K562 (cell line): ENCODE measurements at regions not wholly inside any gene's neighbourhood (a gene's known extent, or its start where the extent isn't known, plus 50 kb on each side); places are given as distances from the start of the nearest gene placed in this dataset.

Experiments used
- ATAC-seq: fragments of 200-7000 bp; cut with Tn5 transposase; 3 replicates; pipeline ENCODE4 v1.9.1; 2020; ENCODE audit warnings: moderate library complexity
- BruUV-seq: library from RNA; stranded (reverse); fragments of 400-500 nt; replicated peaks from 2 replicates; lab custom pipeline; 2021; lab: Mats Ljungman, UMichigan
- CTCF ChIA-PET: fragments of 300-600 bp; formaldehyde crosslinking; extraction: SDS; loops from one replicate; lab custom pipeline; 2021; ENCODE audit warnings: low intra/inter-chr PET ratio; lab: Yijun Ruan, JAX
- POLR2A ChIA-PET: fragments of 300-600, 350-650 bp; sonication (Branson Sonifier 250); formaldehyde crosslinking; extraction: SDS; loops from one replicate; lab custom pipeline; 2021; ENCODE audit warnings: antibody characterized with exemption, inconsistent platforms; lab: Yijun Ruan, JAX
- DNase-seq, 4 experiments: peaks; one replicate each; pipeline versions ENCODE4 v3.0.0 to v3.0.0-alpha.2; 2011 to 2018; ENCODE audit warnings: low spot score in 3 of 4, mixed read lengths in 3 of 4; ENCODE audit errors: extremely low read depth in 1 of 4
- FAIRE-seq: peaks from 2 replicates; lab custom pipeline; 2011; peaks lifted over from hg19 to GRCh38; lab: Jason Lieb, UNC
- H2AFZ ChIP-seq: 2 replicates; pipeline ENCODE4 v1.6.0; 2011; ENCODE audit warnings: low read depth, low read length, control low read depth, inconsistent platforms
- H3K27ac ChIP-seq: fragments of 200-600 bp; 3 replicates; pipeline ENCODE4 v1.8.0; 2011; ENCODE audit warnings: low read depth, mild to moderate bottlenecking, control low read depth, inconsistent platforms, low read length, moderate library complexity, mixed read lengths; ENCODE audit errors: extremely low read depth
- H3K27me3 ChIP-seq, 2 experiments: fragments of 300-600 bp in 1 of 2; 2 replicates in 1 of 2; 3 replicates in 1 of 2; pipeline versions ENCODE4 v1.6.0 to v1.8.0; 2011; ENCODE audit warnings: inconsistent platforms in 2 of 2, low read length in 2 of 2, mild to moderate bottlenecking in 1 of 2, mixed read lengths in 1 of 2, moderate library complexity in 1 of 2; ENCODE audit not compliant: control insufficient read depth in 2 of 2, insufficient read depth in 2 of 2
- H3K36me3 ChIP-seq: fragments of 300-600 bp; 3 replicates; pipeline ENCODE4 v1.8.0; 2011; ENCODE audit warnings: mild to moderate bottlenecking, low read length, inconsistent platforms; ENCODE audit not compliant: control insufficient read depth, insufficient read depth
- H3K4me1 ChIP-seq, 2 experiments: fragments of 200-600 bp in 1 of 2; replicated peaks in 1 of 2; 2 replicates in 1 of 2; 3 replicates in 1 of 2; pipeline versions ENCODE4 v1.5.1 to v1.8.0; 2011; ENCODE audit warnings: inconsistent platforms in 2 of 2, low read length in 2 of 2, mild to moderate bottlenecking in 1 of 2, mixed read lengths in 1 of 2, moderate library complexity in 1 of 2; ENCODE audit not compliant: control insufficient read depth in 2 of 2, insufficient read depth in 2 of 2
- H3K4me2 ChIP-seq: 2 replicates; pipeline ENCODE4 v1.6.1; 2011; ENCODE audit warnings: low read length, control low read depth, inconsistent platforms, mixed read lengths; ENCODE audit not compliant: insufficient read depth
- H3K4me3 ChIP-seq: fragments of 200-600 bp; sonication (generic), shearing (Covaris generic); 2 replicates; pipeline ENCODE4 v1.5.1; 2016; ENCODE audit warnings: control low read depth, inconsistent platforms
- H3K79me2 ChIP-seq: fragments of 200-600 bp; 3 replicates; pipeline ENCODE4 v1.8.0; 2011; ENCODE audit warnings: low read length, inconsistent platforms; ENCODE audit not compliant: control insufficient read depth, insufficient read depth
- H3K9ac ChIP-seq, 2 experiments: 2 replicates each; pipeline versions ENCODE4 v1.6.0 to v1.6.1; 2011; ENCODE audit warnings: low read depth in 2 of 2, low read length in 2 of 2, control low read depth in 1 of 2, inconsistent platforms in 1 of 2, mild to moderate bottlenecking in 1 of 2, mixed read lengths in 1 of 2; ENCODE audit not compliant: insufficient read depth in 1 of 2
- H3K9me1 ChIP-seq: one replicate; pipeline ENCODE4 v1.6.0; 2011; ENCODE audit warnings: inconsistent platforms, mild to moderate bottlenecking, low read length, moderate library complexity; ENCODE audit not compliant: control insufficient read depth, insufficient read depth
- H3K9me3 ChIP-seq: replicated peaks from 2 replicates; pipeline ENCODE4 v1.5.1; 2011; ENCODE audit warnings: low read depth, low read length, inconsistent platforms; ENCODE audit not compliant: control insufficient read depth, insufficient read depth
- H4K20me1 ChIP-seq: replicated peaks from 2 replicates; pipeline ENCODE4 v1.6.1; 2011; ENCODE audit warnings: low read length, inconsistent platforms, mixed read lengths; ENCODE audit not compliant: control insufficient read depth, insufficient read depth
- ERF ChIP-seq: fragments of 450-650 bp; formaldehyde crosslinking; IDR thresholded peaks from 2 replicates; pipeline ENCODE4 v1.4.0; 2020; ENCODE audit warnings: mild to moderate bottlenecking, mixed read lengths
- HNRNPL ChIP-seq: fragments of 200-400 bp; formaldehyde crosslinking; IDR thresholded peaks from 2 replicates; pipeline ENCODE4 v1.6.1; 2017; ENCODE audit warnings: low read depth, mild to moderate bottlenecking, low read length
- MYNN ChIP-seq, 2 experiments: sonication (generic); formaldehyde crosslinking in 1 of 2; IDR thresholded peaks; 2 replicates each; pipeline versions ENCODE4 v1.5.0 to v1.6.1; 2016 to 2020; ENCODE audit warnings: antibody characterized with exemption in 1 of 2, missing genetic modification reagents in 1 of 2
- NCOA1 ChIP-seq: fragments of 450-650 bp; IDR thresholded peaks from 2 replicates; pipeline ENCODE4 v1.6.1; 2016; ENCODE audit warnings: low read depth
- NFIC ChIP-seq: fragments of 450-650 bp; IDR thresholded peaks from 2 replicates; pipeline ENCODE4 v1.6.1; 2017; ENCODE audit warnings: mild to moderate bottlenecking, inconsistent platforms
- RAD51 ChIP-seq: fragments of 450-650 bp; IDR thresholded peaks from 2 replicates; pipeline ENCODE4 v1.7.1; 2016; ENCODE audit warnings: low read depth, mild to moderate bottlenecking, borderline replicate concordance
- WGBS: fragments of 100-300 bp; shearing (Covaris generic); methylation state at CpG from one replicate; pipeline ENCODE4 v1.1.6; 2016; ENCODE audit warnings: low coverage, mixed read lengths; ENCODE audit not compliant: insufficient coverage; ENCODE audit errors: missing lambda C conversion rate; 5-methylcytosine and 5-hydroxymethylcytosine counted together
- in situ Hi-C: fragments of 300-500 bp; cut with MboI; formaldehyde crosslinking; loops from 4 replicates; pipeline ENCODE4 v1.15.0; 2018; ENCODE audit warnings: inconsistent platforms, mixed read lengths
- intact Hi-C: fragments of 100-400 bp; cut with micrococcal nuclease; formaldehyde crosslinking; loops from 2 replicates; pipeline ENCODE4 v1.14.2; 2022
- TF ChIP-seq, protein P1 (sequence below): sonication (generic); formaldehyde crosslinking; IDR thresholded peaks from 2 replicates; pipeline ENCODE4 v1.8.0; 2022; ENCODE audit warnings: missing genetic modification reagents, mild to moderate bottlenecking, borderline replicate concordance
- TF ChIP-seq, protein P2 (sequence below): sonication (generic); IDR thresholded peaks from 2 replicates; pipeline ENCODE4 v1.6.1; 2016
- TF ChIP-seq, protein P3 (sequence below), 2 experiments: IDR thresholded peaks in 1 of 2; conservative IDR thresholded peaks in 1 of 2; 2 replicates each; pipeline ENCODE4 v1.6.1; 2016; ENCODE audit warnings: low read depth in 2 of 2, mild to moderate bottlenecking in 1 of 2, missing compliant biosample characterization in 1 of 2, missing genetic modification characterization in 1 of 2, moderate library complexity in 1 of 2

DNA sequence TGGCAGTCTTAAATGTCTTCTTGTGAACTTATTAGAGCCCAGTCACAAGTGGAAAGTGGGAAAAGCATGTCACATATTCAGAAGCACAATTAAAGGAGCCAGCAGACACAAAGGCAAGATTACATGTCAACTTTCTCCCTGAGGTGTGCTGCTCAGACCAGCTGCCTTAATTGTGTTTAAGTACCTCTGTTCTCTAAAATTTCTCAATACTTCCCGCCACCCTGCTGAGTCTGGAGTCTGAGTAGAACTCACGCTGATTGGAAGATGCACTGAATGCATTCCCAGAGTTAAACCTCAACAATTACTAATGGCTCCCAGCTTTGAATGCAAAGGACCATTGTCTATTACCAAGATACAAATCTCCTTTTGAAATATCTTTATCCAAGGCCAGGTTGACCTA lies 166.4 kb upstream of the COBL start:
- in situ Hi-C loops (no loop called here), intact Hi-C loops (no loop called here)
- Histone ChIP-seq H3K36me3 (no peaks in the 10 kb centered on the region), H2AFZ (no peak overlapping the region), H3K79me2 (no peaks in the 10 kb centered on the region), H3K4me2 (no peak overlapping the region), H3K4me3 (no peak overlapping the region), H3K9me3 (no peaks in the 10 kb centered on the region), H3K9me1 (no peaks in the 10 kb centered on the region), H3K27ac (no peak overlapping the region), H3K27me3 (peaks cover 0 to 5% of the 10 kb centered on the region in 2 experiments; a peak in 2 of 5 replicates), H3K9ac (no peak overlapping the region), H3K4me1 (peaks cover 0 to 1% of the 10 kb centered on the region in 2 experiments; a peak in 2 of 5 replicates), H4K20me1 (no peaks in the 10 kb centered on the region)
- no peak for DNase-seq
- WGBS: 0% methylated on average over 2 of the region's 2 CpGs
- no peak for FAIRE-seq
- no peak for TF ChIP-seq ERF (CRISPR knock-in tag)
- TF ChIP-seq, protein P1, sequence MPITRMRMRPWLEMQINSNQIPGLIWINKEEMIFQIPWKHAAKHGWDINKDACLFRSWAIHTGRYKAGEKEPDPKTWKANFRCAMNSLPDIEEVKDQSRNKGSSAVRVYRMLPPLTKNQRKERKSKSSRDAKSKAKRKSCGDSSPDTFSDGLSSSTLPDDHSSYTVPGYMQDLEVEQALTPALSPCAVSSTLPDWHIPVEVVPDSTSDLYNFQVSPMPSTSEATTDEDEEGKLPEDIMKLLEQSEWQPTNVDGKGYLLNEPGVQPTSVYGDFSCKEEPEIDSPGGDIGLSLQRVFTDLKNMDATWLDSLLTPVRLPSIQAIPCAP: no peak
- no TSS peak for BruUV-seq
- ATAC-seq: no peak
- ChIA-PET CTCF (no interaction called here), POLR2A (no interaction called here)

DNA sequence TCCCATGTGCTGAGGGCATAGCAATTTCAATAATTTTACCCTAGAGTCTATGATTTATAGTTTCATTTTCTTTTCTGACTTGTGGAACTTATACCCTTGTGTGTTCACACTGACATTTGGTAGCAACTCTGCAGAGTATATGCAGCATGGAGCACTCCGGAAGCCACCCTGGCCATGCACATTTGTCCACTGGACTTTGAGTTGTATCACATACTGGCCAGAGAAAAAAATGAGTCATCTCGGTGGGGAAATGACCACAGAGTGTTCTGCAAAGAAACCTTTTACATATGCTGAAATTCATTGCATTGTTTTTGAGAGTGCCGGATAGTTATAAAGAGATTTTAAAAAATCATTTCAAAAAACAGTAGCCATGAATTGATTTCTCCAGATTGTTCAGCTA lies 164.8 kb upstream of the COBL start:
- Histone ChIP-seq H3K79me2 (no peaks in the 10 kb centered on the region), H3K27me3 (peaks cover 0 to 9% of the 10 kb centered on the region in 2 experiments; a peak in 2 of 5 replicates), H3K4me2 (no peak overlapping the region), H4K20me1 (no peaks in the 10 kb centered on the region), H3K9me3 (no peaks in the 10 kb centered on the region), H3K27ac (no peak overlapping the region), H2AFZ (no peak overlapping the region), H3K4me3 (no peak overlapping the region), H3K36me3 (no peaks in the 10 kb centered on the region), H3K9me1 (no peaks in the 10 kb centered on the region), H3K9ac (no peak overlapping the region), H3K4me1 (peaks cover 0 to 7% of the 10 kb centered on the region in 2 experiments; a peak in 2 of 5 replicates)
- in situ Hi-C loops (no loop called here), intact Hi-C loops (no loop called here)
- FAIRE-seq (no peak), DNase-seq (no peak), ATAC-seq (no peak)
- ChIA-PET POLR2A (interaction anchor here (0.5 kb wide), 1 partner anchor 800 kb away, joined by 3 read pairs; no protein-coding TSS in a partner anchor), CTCF (no interaction called here)
- no TSS peak for BruUV-seq
- WGBS: 15% methylated on average over 3 of the region's 3 CpGs
- TF ChIP-seq MYNN (IDR thresholded peaks at IDR 0.05): no peak
- no peak for TF ChIP-seq MYNN (CRISPR knock-in tag; IDR thresholded peaks at IDR 0.05)
- TF ChIP-seq HNRNPL: no peak
- no peak for TF ChIP-seq NFIC
- TF ChIP-seq, protein P2, sequence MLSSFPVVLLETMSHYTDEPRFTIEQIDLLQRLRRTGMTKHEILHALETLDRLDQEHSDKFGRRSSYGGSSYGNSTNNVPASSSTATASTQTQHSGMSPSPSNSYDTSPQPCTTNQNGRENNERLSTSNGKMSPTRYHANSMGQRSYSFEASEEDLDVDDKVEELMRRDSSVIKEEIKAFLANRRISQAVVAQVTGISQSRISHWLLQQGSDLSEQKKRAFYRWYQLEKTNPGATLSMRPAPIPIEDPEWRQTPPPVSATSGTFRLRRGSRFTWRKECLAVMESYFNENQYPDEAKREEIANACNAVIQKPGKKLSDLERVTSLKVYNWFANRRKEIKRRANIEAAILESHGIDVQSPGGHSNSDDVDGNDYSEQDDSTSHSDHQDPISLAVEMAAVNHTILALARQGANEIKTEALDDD: no peak
- TF ChIP-seq, protein P3, sequence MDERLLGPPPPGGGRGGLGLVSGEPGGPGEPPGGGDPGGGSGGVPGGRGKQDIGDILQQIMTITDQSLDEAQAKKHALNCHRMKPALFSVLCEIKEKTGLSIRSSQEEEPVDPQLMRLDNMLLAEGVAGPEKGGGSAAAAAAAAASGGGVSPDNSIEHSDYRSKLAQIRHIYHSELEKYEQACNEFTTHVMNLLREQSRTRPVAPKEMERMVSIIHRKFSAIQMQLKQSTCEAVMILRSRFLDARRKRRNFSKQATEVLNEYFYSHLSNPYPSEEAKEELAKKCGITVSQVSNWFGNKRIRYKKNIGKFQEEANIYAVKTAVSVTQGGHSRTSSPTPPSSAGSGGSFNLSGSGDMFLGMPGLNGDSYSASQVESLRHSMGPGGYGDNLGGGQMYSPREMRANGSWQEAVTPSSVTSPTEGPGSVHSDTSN (CRISPR knock-in tag; IDR thresholded peaks at IDR 0.05; ENCODE audit: low read depth): no peak
- TF ChIP-seq, protein P3 (tag; conservative IDR thresholded peaks at IDR 0.05; ENCODE audit: low read depth): no peak
- no peak for TF ChIP-seq NCOA1
- no peak for TF ChIP-seq RAD51
